ENCODE measurements at regions not wholly inside any gene's neighbourhood (a gene's known extent, or its start where the extent isn't known, plus 50 kb on each side); places are given as distances from the start of the nearest gene placed in this dataset.

DNA sequence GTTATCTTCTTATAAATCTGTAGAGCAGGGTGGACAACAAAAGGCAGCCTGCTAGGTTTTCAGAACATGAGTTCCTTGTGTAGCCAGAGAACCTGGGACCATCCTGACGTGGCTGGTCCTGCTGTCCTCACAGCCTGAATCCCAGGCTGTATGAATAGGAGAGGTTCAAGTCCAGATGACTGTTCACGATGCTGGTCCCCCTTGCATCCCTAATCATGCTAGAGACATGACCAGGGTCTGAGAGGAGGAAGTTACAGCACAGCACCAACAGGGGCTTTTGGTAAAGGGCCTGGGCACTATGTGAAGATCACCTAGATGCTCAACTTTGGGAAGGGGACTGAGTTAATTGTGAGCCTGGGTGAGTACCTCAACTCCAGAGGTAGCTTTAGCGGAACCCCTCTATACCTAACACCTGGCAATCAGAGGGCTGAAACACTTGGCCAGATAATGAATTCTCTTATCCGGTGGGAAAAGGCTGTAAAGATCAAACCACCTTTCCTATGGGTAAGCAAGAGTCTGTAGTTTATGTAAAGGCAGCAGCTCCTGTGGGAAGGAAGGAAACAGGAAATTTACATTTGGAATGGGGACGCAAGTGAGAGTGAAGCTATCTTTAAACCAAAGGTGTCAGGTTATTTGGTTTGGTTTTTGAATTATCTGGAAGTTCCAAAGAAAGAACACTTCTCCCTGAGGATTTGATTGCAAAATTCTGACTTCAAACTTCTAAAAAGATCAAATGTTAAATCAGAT lies 112.8 kb downstream of the DAD1 start:
- ChIA-PET CTCF (no interaction called here), POLR2A (ENCODE audit: unreplicated experiment) (no interaction called here)
- Histone ChIP-seq H3K4me1 (replicated peaks; ENCODE audit: insufficient read depth) (no peaks in the 10 kb centered on the region), H3K79me2 (ENCODE audit: low read depth) (no peaks in the 10 kb centered on the region), H3K4me3 (no peak overlapping the region), H4K20me1 (ENCODE audit: insufficient read depth) (no peaks in the 10 kb centered on the region), H3K4me2 (no peak overlapping the region), H3F3A (ENCODE audit: insufficient read depth, low read depth) (no peaks in the 10 kb centered on the region), H3K9me2 (ENCODE audit: insufficient read depth) (no peaks in the 10 kb centered on the region), H3K27ac (no peak overlapping the region), H2AFZ (no peak overlapping the region), H3K36me3 (ENCODE audit: low read depth) (no peaks in the 10 kb centered on the region), H3K9me3 (ENCODE audit: insufficient read depth, low read depth) (no peaks in the 10 kb centered on the region), H3K27me3 (ENCODE audit: insufficient read depth, low read depth) (no peaks in the 10 kb centered on the region)
- intact Hi-C loops (cut with micrococcal nuclease; ENCODE audit: unreplicated experiment), result no loop called here
- no TSS peak for BruUV-seq (replicated peaks)
- TF ChIP-seq, protein P1, sequence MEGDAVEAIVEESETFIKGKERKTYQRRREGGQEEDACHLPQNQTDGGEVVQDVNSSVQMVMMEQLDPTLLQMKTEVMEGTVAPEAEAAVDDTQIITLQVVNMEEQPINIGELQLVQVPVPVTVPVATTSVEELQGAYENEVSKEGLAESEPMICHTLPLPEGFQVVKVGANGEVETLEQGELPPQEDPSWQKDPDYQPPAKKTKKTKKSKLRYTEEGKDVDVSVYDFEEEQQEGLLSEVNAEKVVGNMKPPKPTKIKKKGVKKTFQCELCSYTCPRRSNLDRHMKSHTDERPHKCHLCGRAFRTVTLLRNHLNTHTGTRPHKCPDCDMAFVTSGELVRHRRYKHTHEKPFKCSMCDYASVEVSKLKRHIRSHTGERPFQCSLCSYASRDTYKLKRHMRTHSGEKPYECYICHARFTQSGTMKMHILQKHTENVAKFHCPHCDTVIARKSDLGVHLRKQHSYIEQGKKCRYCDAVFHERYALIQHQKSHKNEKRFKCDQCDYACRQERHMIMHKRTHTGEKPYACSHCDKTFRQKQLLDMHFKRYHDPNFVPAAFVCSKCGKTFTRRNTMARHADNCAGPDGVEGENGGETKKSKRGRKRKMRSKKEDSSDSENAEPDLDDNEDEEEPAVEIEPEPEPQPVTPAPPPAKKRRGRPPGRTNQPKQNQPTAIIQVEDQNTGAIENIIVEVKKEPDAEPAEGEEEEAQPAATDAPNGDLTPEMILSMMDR (conservative IDR thresholded peaks at IDR 0.05), result no peak
- no peak for TF ChIP-seq EZH2 (IDR thresholded peaks at IDR 0.05; ENCODE audit: low read depth)
- DNase-seq, result no peak

DNA sequence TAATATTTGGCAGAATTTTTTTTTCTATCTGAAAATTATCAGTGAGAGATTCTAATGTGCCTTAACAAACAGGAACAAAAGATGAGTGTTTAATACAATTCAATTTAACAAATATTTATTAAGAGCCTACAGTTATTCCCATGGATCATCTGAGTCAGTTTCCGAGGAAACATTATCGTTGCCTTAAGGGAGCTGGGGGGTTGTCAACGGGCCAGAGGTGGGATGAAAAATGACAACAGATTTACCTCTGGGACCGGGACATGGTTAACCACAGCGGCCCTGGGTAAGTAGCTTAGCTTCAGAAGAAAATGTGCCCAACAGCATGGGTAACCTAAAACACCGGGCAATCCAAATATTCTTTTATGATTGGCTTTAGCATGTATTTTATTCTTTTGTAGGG lies 113.6 kb downstream of the DAD1 start:
- no TSS peak for BruUV-seq (replicated peaks)
- intact Hi-C loops (cut with micrococcal nuclease; ENCODE audit: unreplicated experiment), result no loop called here
- Histone ChIP-seq H3K4me2 (no peak overlapping the region), H3K9me2 (ENCODE audit: insufficient read depth) (no peaks in the 10 kb centered on the region), H3K4me1 (replicated peaks; ENCODE audit: insufficient read depth) (no peaks in the 10 kb centered on the region), H3K27ac (no peak overlapping the region), H3K79me2 (ENCODE audit: low read depth) (no peaks in the 10 kb centered on the region), H3K4me3 (no peak overlapping the region), H3K36me3 (ENCODE audit: low read depth) (no peaks in the 10 kb centered on the region), H3F3A (ENCODE audit: insufficient read depth, low read depth) (no peaks in the 10 kb centered on the region), H3K27me3 (ENCODE audit: insufficient read depth, low read depth) (no peaks in the 10 kb centered on the region), H3K9me3 (ENCODE audit: insufficient read depth, low read depth) (no peaks in the 10 kb centered on the region), H2AFZ (no peak overlapping the region), H4K20me1 (ENCODE audit: insufficient read depth) (no peaks in the 10 kb centered on the region)
- no peak for DNase-seq
- ChIA-PET CTCF (no interaction called here), POLR2A (ENCODE audit: unreplicated experiment) (no interaction called here)
- TF ChIP-seq, protein P1 (conservative IDR thresholded peaks at IDR 0.05), result no peak
- no peak for TF ChIP-seq EZH2 (IDR thresholded peaks at IDR 0.05; ENCODE audit: low read depth)

DNA sequence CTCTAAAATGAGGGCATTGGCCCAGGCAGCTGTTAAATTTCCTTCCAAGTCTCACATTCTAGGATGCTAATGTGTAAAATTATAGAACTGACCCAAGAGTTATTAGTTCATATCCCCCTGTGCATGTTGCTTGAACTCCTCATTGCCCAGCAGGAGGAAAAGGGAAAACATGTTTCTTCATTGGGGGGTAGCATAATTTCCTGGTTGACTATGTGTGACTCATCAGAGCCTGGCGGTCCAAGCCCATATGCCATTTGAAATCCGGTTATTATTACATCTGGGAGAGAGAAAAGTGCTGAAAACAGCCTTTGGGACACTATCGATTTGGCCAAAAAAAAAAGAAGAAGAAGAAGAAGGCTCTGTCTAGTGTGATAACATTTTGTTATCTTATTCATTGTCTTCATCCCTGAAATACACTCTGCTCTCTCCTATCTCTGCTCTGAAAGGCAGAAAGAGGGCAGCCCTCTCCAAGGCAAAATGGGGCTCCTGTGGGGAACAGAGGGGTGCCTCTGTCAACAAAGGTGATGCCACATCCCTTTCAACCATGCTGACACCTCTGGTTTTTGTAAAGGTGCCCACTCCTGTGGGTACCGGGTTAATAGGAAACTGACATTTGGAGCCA lies 114.2 kb downstream of the DAD1 start:
- Histone ChIP-seq H4K20me1 (ENCODE audit: insufficient read depth) (no peaks in the 10 kb centered on the region), H3K4me1 (replicated peaks; ENCODE audit: insufficient read depth) (no peaks in the 10 kb centered on the region), H3K27ac (no peak overlapping the region), H3K9me3 (ENCODE audit: insufficient read depth, low read depth) (no peaks in the 10 kb centered on the region), H3K79me2 (ENCODE audit: low read depth) (no peaks in the 10 kb centered on the region), H3K9me2 (ENCODE audit: insufficient read depth) (no peaks in the 10 kb centered on the region), H3F3A (ENCODE audit: insufficient read depth, low read depth) (no peaks in the 10 kb centered on the region), H2AFZ (no peak overlapping the region), H3K36me3 (ENCODE audit: low read depth) (no peaks in the 10 kb centered on the region), H3K4me2 (no peak overlapping the region), H3K27me3 (ENCODE audit: insufficient read depth, low read depth) (no peaks in the 10 kb centered on the region), H3K4me3 (no peak overlapping the region)
- ChIA-PET CTCF (no interaction called here), POLR2A (ENCODE audit: unreplicated experiment) (no interaction called here)
- DNase-seq, result no peak
- TF ChIP-seq, protein P1 (conservative IDR thresholded peaks at IDR 0.05), result no peak
- TF ChIP-seq EZH2 (IDR thresholded peaks at IDR 0.05; ENCODE audit: low read depth), result no peak
- no TSS peak for BruUV-seq (replicated peaks)
- intact Hi-C loops (cut with micrococcal nuclease; ENCODE audit: unreplicated experiment), result loop anchor here (5.0 kb wide), 2 partner anchors 163 to 248 kb away; no protein-coding TSS in a partner anchor

Data from PC-9 (cell line).